DND-41 (cell line): ENCODE measurements at regions not wholly inside any gene's neighbourhood (a gene's known extent, or its start where the extent isn't known, plus 50 kb on each side); places are given as distances from the start of the nearest gene placed in this dataset.
"Not testable (repeated sequence)": the region's sequence is repeated elsewhere in the genome, so short reads cannot be mapped to it uniquely, and the experiment has no call there.

Experiments used
- EZH2 ChIP-seq: IDR thresholded peaks from 3 replicates; pipeline ENCODE4 v1.6.1; 2012; ENCODE audit warnings: borderline replicate concordance, low read depth, mild to moderate bottlenecking, moderate library complexity, low read length, inconsistent platforms; ENCODE audit not compliant: severe bottlenecking
- TF ChIP-seq, protein P1 (sequence below): IDR thresholded peaks from 2 replicates; pipeline ENCODE4 v1.5.1; 2012; ENCODE audit warnings: borderline replicate concordance, low read length, moderate library complexity, mild to moderate bottlenecking; ENCODE audit not compliant: poor library complexity, severe bottlenecking; ENCODE audit errors: extremely low read depth

DNA sequence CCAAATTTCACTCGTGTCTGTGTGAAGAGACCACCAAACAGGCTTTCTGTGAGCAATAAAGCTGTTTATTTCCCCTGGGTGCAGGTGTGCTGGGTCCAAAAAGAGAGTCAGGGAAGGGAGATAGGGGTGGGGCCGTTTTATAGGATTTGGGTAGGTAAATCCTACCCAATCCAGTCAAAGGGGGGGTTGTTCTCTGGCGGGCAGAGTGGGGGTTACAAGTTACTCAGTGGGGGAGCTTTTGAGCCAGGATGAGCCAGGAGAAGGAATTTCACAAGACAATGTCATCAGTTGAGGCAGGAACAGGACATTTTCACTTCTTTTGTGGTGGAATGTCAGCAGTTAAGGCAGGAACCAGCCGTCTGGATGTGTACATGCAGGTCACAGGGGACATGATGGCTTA, 487.2 kb upstream of the ADGRL4 start:
- TF ChIP-seq, protein P1, sequence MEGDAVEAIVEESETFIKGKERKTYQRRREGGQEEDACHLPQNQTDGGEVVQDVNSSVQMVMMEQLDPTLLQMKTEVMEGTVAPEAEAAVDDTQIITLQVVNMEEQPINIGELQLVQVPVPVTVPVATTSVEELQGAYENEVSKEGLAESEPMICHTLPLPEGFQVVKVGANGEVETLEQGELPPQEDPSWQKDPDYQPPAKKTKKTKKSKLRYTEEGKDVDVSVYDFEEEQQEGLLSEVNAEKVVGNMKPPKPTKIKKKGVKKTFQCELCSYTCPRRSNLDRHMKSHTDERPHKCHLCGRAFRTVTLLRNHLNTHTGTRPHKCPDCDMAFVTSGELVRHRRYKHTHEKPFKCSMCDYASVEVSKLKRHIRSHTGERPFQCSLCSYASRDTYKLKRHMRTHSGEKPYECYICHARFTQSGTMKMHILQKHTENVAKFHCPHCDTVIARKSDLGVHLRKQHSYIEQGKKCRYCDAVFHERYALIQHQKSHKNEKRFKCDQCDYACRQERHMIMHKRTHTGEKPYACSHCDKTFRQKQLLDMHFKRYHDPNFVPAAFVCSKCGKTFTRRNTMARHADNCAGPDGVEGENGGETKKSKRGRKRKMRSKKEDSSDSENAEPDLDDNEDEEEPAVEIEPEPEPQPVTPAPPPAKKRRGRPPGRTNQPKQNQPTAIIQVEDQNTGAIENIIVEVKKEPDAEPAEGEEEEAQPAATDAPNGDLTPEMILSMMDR: not testable (repeated sequence)
- not testable (repeated sequence) for TF ChIP-seq EZH2
